ENCODE measurements at regions not wholly inside any gene's neighbourhood (a gene's known extent, or its start where the extent isn't known, plus 50 kb on each side); places are given as distances from the start of the nearest gene placed in this dataset.

- no peaks in the 10 kb centered on the region for H3K27me3 ChIP-seq (replicated peaks; ENCODE audit: insufficient read depth, low read length)
- H3K4me1 ChIP-seq (ENCODE audit: low read length): no peaks in the 10 kb centered on the region
- TF ChIP-seq EZH2 (optimal IDR thresholded peaks at IDR 0.05; ENCODE audit: low read depth, low read length): no peak
- TF ChIP-seq EZH2phosphoT487 (IDR thresholded peaks at IDR 0.05; ENCODE audit: low read length): no peak
- no peak for TF ChIP-seq CTCF (IDR thresholded peaks at IDR 0.05; ENCODE audit: low read length)
- no peaks in the 10 kb centered on the region for H3K9me3 ChIP-seq (replicated peaks; ENCODE audit: insufficient read depth, low read length)
- no peak overlapping the region for H3K4me2 ChIP-seq (ENCODE audit: low read depth, low read length)
- H3K9me2 ChIP-seq (replicated peaks; ENCODE audit: insufficient read depth, low read length): no peaks in the 10 kb centered on the region
- DNase-seq: no peak
- H3K4me3 ChIP-seq (ENCODE audit: low read length): no peak overlapping the region
- no peak overlapping the region for H3K9ac ChIP-seq (ENCODE audit: low read length)
- no peaks in the 10 kb centered on the region for H4K20me1 ChIP-seq (ENCODE audit: insufficient read depth, low read length)
- H3K79me2 ChIP-seq (ENCODE audit: low read length): no peaks in the 10 kb centered on the region
- no peak overlapping the region for H3K27ac ChIP-seq (ENCODE audit: low read length)
- no peak overlapping the region for H2AFZ ChIP-seq (ENCODE audit: low read length)
- H3K36me3 ChIP-seq (replicated peaks; ENCODE audit: insufficient read depth, low read length): no peaks in the 10 kb centered on the region
- no peaks in the 10 kb centered on the region for H3F3A ChIP-seq (ENCODE audit: insufficient read depth, low read length)
Observed at GRCh38 chr6:140644017-140644416, 1269.6 kb upstream of the CITED2 start.

- no peaks in the 10 kb centered on the region for H4K20me1 ChIP-seq (ENCODE audit: insufficient read depth, low read length)
- no peak overlapping the region for H2AFZ ChIP-seq (ENCODE audit: low read length)
- no peak overlapping the region for H3K4me3 ChIP-seq (ENCODE audit: low read length)
- H3K36me3 ChIP-seq (replicated peaks; ENCODE audit: insufficient read depth, low read length): no peaks in the 10 kb centered on the region
- no peak for DNase-seq
- H3K9me3 ChIP-seq (replicated peaks; ENCODE audit: insufficient read depth, low read length): no peaks in the 10 kb centered on the region
- H3K79me2 ChIP-seq (ENCODE audit: low read length): no peaks in the 10 kb centered on the region
- H3K9ac ChIP-seq (ENCODE audit: low read length): no peak overlapping the region
- H3K9me2 ChIP-seq (replicated peaks; ENCODE audit: insufficient read depth, low read length): no peaks in the 10 kb centered on the region
- no peaks in the 10 kb centered on the region for H3K4me1 ChIP-seq (ENCODE audit: low read length)
- H3F3A ChIP-seq (ENCODE audit: insufficient read depth, low read length): no peaks in the 10 kb centered on the region
- no peak overlapping the region for H3K4me2 ChIP-seq (ENCODE audit: low read depth, low read length)
- H3K27ac ChIP-seq (ENCODE audit: low read length): no peak overlapping the region
- TF ChIP-seq CTCF (IDR thresholded peaks at IDR 0.05; ENCODE audit: low read length): no peak
- no peak for TF ChIP-seq EZH2 (optimal IDR thresholded peaks at IDR 0.05; ENCODE audit: low read depth, low read length)
- no peak for TF ChIP-seq EZH2phosphoT487 (IDR thresholded peaks at IDR 0.05; ENCODE audit: low read length)
- no peaks in the 10 kb centered on the region for H3K27me3 ChIP-seq (replicated peaks; ENCODE audit: insufficient read depth, low read length)
Observed at GRCh38 chr6:140641412-140641811, 1267.0 kb upstream of the CITED2 start.

GRCh38 chr6:140636908-140637402 lies 1262.5 kb upstream of the CITED2 start:
- no peaks in the 10 kb centered on the region for H3K36me3 ChIP-seq (replicated peaks; ENCODE audit: insufficient read depth, low read length)
- TF ChIP-seq CTCF (IDR thresholded peaks at IDR 0.05; ENCODE audit: low read length) (no peak), EZH2 (optimal IDR thresholded peaks at IDR 0.05; ENCODE audit: low read depth, low read length) (no peak), EZH2phosphoT487 (IDR thresholded peaks at IDR 0.05; ENCODE audit: low read length) (no peak)
- H4K20me1 ChIP-seq (ENCODE audit: insufficient read depth, low read length): no peaks in the 10 kb centered on the region
- H3K79me2 ChIP-seq (ENCODE audit: low read length): no peaks in the 10 kb centered on the region
- H3K9me3 ChIP-seq (replicated peaks; ENCODE audit: insufficient read depth, low read length): no peaks in the 10 kb centered on the region
- H3K27me3 ChIP-seq (replicated peaks; ENCODE audit: insufficient read depth, low read length): no peaks in the 10 kb centered on the region
- no peaks in the 10 kb centered on the region for H3K4me1 ChIP-seq (ENCODE audit: low read length)
- DNase-seq: no peak
- H3K4me3 ChIP-seq (ENCODE audit: low read length): no peak overlapping the region
- no peaks in the 10 kb centered on the region for H3K9me2 ChIP-seq (replicated peaks; ENCODE audit: insufficient read depth, low read length)
- H3K27ac ChIP-seq (ENCODE audit: low read length): no peak overlapping the region
- H3K4me2 ChIP-seq (ENCODE audit: low read depth, low read length): no peak overlapping the region
- no peak overlapping the region for H2AFZ ChIP-seq (ENCODE audit: low read length)
- H3F3A ChIP-seq (ENCODE audit: insufficient read depth, low read length): no peaks in the 10 kb centered on the region
- H3K9ac ChIP-seq (ENCODE audit: low read length): no peak overlapping the region
